HG03460 (cell line): ENCODE measurements at regions not wholly inside any gene's neighbourhood (a gene's known extent, or its start where the extent isn't known, plus 50 kb on each side); places are given as distances from the start of the nearest gene placed in this dataset.
"Not testable (repeated sequence)": the region's sequence is repeated elsewhere in the genome, so short reads cannot be mapped to it uniquely, and the experiment has no call there.

Experiments used
- ATAC-seq: cut with Tn5 transposase; IDR thresholded peaks from one replicate; pipeline ENCODE4 v1.9.1; 2021; ENCODE audit not compliant: unreplicated experiment

GRCh38 chr3:98644168-98644567, 50.8 kb upstream of the CPOX start:
- no peak for ATAC-seq

DNA sequence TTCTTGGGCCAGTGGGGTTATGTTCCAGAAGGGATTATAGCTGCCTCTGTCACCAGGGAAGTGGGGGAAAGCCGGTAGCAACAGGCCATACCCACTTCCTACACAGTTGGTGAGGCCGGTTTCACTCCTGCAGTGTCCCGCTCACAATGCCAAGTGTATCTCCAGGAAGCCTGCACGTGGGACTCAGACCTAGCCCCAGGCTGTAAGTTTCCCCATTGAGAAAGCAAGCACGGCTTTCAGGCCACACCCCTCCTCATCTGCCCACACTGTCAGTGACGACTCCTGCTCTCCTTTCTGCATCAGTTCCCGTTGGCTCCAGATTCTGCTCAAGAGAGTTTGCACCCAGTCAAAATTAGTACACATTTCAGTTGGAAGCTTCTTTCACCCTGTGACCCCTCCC, 51.6 kb upstream of the CPOX start:
- ATAC-seq, result no peak

DNA sequence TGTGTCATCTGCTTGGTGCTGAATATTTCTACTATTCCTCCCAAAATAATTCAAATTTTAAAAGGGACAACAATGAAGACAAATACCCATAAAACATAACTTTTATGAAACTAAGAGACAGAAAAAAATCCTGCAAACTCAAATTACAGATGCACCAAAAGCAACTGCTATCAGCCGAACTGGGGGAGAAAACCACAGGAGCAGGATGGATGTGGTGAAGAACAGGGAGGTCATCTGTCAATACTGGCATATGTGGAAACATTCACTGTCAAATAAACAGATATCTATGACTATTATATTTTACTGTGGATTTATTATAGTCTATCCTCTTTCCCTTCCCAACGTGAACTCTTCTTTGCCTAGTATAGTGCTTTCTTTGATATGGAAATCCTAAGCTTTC, 53.3 kb upstream of the CPOX start:
- no peak for ATAC-seq

- ATAC-seq, result no peak
These were observed 53.8 kb upstream of the CPOX start for GRCh38 chr3:98647197-98647596.

DNA sequence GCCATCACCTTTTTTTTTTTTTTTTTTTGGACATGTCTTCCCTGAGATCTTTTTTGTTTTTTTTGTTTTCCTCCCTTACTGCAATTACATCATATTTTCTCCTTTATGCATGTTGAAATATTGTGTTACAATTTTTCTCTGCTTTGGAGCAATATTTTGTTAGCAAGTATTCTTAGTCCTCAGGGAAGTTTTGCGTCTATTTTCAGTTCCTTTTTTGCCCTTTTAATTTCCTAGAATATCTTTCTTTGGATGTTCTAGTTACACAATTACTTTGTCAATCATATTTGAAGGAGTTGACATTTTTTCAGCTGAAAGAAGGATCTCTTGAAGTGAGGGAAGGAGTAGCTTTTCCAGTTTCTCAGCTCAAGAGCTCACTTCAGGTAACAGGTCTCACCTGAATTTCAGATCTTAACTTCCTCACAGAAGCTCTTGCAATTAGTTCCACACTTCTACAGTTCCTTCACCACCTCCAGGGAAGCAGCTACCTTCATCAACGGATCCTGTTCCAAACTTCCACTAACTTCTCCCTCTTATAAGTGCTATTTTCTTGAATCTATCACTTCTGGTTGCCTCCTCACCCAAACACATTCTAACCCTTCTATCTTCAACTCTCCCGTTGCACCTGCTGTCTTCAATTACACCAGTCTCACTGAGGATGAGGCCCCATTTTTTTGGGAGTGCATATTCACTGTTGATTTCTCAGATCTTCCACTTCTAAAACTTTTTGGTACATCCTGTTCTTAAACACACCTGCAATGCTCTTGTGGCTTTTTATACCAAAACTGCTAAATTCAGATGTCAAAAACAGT, 57.8 kb upstream of the CPOX start:
- no peak for ATAC-seq

GRCh38 chr3:98651780-98652077, 58.3 kb upstream of the CPOX start:
- no peak for ATAC-seq

DNA sequence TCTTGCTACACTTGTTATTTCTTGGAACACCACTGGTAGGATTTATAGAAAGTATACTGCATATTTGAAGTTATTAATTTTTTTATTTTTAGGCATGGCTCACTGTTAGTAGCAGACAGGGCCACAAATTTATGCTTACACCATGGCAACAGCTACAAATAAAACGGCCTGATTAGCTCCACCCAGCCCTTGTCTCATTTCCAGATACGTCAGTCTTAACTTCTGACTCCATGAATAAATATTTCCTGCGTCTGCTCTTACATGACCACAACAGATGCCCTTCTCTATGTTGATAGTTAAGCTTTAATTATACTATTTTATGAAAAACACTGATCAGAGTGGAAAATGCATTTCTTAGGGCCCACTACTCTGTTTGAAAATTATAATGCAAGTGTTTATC, 62.3 kb upstream of the CPOX start:
- no peak for ATAC-seq

DNA sequence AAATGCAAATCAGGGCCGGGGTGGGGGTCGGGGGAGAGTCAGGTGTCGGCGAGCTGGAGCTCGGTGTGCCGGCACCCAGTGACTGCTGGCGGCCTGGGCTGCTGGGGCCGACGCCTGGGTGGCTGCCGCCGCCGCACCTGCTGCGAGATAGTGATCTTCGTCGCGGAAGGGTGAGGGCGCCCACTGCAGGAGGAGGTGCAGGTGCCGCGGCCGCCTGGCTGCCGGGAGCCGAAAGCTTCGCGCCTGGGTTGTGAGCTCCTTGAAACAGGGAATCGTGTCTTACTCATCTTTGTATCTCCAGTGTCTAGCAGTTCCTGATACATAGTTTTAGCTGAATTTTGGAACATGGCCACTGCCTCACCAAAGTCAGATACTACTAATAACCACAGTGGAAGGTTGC, 64.0 kb upstream of the CPOX start:
- ATAC-seq, result peak; percentile 97

DNA sequence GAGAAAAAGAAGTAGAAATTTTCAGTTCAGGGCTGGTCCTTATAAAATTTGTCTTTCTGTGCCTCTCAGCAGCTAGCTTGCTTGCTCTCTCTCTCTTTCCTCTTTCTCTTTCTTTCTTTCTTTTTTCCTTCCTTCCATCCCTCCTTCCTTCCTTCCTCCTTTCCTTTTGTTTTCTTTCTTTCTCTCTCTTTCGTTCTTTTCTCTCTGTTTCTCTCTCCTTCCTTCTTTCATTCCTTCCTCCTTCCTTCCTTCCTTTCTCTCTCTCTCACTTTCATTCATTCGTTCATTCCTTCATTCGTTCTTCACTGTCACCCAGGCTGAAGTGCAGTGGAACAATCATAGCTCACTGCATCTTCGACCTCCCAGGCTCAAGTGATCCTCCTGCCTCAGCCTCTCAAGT, 69.3 kb upstream of the CPOX start:
- no peak for ATAC-seq

DNA sequence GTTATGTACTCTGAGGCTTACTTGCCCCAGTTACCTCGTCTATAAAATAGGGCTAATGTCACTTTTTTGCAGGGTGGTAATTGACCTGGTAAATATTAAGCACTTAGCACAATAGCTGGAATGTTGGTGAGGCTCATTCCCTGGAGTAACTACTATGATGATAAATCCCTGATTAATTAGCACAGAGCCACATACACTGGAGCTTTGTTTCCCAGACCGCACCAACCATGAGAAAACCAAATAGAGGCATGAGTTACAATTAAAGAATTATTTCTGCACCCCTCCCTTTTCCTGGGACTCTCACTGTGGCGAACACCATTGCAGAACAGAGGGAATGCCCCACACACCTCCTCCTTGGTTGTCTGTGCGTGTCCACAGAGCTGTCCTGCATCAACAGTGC, 76.6 kb upstream of the CPOX start:
- no peak for ATAC-seq

DNA sequence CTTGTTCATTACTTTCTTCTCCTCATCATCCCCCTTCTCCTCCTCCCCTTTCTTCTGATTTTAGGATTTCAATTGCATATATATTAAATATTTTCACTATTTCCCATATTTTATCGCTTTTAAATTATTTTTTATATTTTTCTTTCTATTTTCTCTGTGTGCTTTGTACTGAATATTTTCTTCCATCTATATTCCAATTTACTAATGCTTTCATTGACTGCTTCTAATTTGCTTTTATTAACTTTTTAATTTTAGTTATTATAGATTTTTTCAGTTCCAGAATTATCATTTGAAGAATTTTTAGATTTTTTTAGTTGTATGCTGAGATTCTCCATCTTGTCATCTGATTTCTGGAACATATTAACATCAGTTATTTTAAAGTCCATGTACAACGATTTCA, 83.2 kb upstream of the ST3GAL6 start:
- no peak for ATAC-seq

DNA sequence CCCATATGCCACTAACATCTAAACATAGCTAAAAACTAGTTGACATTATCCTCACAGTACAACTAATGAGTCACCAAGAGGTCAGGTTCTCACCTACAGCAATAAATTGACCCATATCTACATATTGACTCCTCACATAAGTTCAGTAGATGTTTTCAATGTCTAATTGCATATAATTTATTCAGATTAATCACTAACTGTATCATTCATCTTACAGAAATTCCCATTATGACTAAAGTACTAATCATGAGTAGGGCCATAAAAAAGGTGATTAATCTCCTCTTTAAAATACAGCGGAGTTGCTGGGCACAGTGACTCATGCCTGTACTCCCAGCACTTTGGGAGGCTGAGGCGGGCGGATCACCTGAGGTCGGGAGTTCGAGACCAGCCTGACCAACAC, 82.4 kb upstream of the ST3GAL6 start:
- no peak for ATAC-seq

DNA sequence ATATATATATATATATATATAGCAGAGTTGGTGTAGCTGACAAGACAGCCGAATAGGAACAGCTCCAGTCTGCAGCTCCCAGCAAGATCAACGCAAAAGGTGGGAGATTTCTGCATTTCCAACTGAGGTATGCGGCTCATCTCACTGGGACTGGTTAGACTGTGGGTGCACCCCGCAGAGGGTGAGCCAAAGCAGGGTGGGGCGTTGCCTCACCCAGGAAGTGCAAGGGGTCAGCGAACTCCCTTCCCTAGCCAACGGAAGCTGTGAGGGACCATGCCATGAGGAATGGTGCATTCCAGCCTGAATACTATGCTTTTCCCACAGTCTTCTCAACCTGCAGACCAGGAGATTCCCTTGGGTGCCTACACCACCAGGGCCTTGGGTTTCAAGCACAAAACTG, 81.7 kb upstream of the ST3GAL6 start:
- no peak for ATAC-seq

GRCh38 chr3:98682391-98682790, 80.7 kb upstream of the ST3GAL6 start:
- not testable (repeated sequence) for ATAC-seq

DNA sequence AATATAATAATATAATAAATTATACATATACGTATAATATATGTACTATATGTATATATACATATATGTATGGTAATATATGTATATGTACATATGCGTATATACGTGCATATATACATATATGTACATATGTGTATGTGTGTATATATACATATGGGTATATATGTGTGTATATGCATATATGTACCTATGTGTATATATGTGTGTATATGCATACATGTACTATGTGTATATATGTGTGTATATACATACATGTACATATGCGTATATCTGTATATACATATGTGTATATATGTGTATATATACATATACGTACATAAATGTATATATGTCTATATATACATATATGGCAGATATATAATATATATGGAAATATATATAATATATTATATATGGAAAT, 74.8 kb upstream of the ST3GAL6 start:
- no peak for ATAC-seq

DNA sequence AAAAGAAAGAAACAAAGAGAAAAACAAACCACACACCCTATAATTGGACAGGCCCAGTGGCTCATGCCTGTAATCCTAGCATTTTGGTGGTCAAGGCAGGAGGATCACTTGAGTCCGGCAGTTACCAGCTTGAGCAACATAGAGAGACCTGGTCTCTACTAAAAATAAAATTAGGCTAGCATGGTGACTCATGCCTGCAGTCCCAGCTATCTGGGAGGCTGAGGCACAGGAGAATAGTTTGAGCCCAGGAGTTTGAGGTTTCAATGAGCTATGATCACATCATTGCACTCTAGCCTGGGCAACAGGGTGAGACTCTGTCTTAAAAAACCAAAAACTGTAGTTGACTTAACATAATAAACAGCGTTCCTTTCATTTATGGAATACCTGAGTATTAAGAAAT, 72.3 kb upstream of the ST3GAL6 start:
- no peak for ATAC-seq

GRCh38 chr3:98691897-98692296, 71.2 kb upstream of the ST3GAL6 start:
- no peak for ATAC-seq

DNA sequence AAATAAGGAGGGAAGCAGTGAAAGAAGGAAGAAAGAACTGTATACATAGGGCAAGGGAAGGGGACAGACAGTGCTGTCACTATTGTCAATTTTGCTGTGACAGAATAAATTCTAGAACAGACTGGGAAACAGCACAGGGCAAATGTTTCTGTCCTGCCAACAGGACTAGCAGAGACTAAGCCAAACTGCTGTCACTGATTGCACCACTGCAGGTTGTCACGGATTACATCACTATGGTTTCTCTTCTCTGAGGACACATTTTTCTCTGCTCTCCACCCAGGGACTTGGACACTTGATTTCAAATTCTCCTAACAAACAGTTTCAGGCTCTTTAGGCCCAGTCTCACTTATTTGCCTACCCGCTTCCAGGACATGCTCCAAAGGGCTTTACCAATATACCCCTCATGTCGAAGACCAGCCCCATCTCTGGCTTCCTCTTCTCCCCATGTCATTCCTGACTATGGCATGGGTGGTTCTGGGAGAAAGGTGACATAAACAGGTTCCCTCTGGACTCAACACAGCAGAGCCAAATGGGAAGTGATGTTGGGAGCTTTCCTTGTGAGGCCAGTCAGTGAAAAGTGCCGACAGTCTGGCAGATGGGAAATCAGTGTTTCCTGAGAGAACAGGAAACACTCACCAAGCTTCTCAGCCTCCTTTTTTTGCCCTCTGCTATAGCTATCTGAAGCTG, 70.2 kb upstream of the ST3GAL6 start:
- no peak for ATAC-seq

- ATAC-seq, result no peak
These were observed 67.3 kb upstream of the ST3GAL6 start for GRCh38 chr3:98695796-98696195.

DNA sequence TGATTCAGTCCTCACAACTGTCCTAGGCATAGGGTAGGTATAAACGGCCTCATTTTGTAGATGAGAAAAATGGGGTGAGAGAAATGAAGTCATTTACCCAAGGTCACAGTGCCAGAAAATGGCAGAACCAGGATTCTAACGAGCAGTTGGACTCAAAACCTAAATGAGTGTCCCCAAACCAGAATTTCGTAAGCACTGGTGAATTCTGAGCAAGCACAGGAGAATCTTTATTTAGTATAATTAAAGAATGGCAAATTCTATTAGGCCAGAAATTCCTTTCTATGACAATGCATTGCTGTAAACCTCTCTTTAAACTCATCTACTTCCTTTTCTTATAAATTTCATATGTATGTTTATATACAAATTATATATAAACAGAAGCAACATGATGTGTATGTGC, 66.8 kb upstream of the ST3GAL6 start:
- ATAC-seq, result not testable (repeated sequence)

DNA sequence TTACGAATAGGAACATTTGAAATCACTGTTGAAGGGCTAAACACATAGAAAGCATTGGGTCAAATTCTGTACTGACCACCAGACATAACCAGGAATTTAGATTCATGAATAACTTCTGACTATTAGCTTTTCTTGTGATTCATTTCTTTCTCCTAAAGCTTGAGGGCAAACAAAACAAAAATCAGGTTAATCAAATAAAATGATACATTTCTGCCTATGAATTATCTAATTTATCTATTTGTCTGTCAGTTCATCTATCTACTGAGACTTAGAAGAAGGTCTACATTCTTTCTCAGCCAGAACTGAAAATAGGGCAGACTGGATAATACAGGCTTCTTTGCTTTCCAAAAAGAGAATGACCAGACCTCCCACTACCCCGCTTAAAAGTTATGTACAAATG, 65.9 kb upstream of the ST3GAL6 start:
- ATAC-seq, result no peak

DNA sequence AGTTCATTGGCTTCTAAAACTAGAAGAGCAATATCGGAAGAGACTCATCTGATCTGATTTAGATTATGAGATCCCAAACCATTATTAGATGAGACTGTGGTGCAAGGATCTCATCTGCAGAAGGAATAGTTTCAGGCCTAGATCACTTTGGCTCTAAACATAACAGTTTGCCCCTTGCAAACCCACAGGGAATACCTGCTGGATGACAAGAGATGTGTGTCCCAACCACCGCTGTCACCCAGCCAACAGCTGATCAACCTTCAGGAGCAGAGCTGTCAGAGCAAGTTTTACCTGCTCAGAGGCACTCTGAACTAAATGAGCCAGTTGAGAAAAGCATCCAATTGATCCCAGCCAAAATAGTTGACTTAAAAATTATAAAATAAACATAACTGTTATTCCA, 64.0 kb upstream of the ST3GAL6 start:
- no peak for ATAC-seq

- no peak for ATAC-seq
These were observed 62.0 kb upstream of the ST3GAL6 start for GRCh38 chr3:98701071-98701675.
